Stimulated activated naive CD8-positive, alpha-beta T cell treated with anti-CD3 and anti-CD28 coated beads, Interleukin-15, Interleukin-2, amounts not matched to agents 100 ng/mL and 50 ng/mL, for 24 hours (primary cell): ENCODE measurements at regions not wholly inside any gene's neighbourhood (a gene's known extent, or its start where the extent isn't known, plus 50 kb on each side); places are given as distances from the start of the nearest gene placed in this dataset.
"Not testable (repeated sequence)": the region's sequence is repeated elsewhere in the genome, so short reads cannot be mapped to it uniquely, and the experiment has no call there.

ENCODE experiments used
- H3K27ac Mint-ChIP-seq: one replicate; pipeline ENCODE4 v1.8.0; 2021; ENCODE audit warnings: mild to moderate bottlenecking, mixed read lengths
- H3K27me3 Mint-ChIP-seq: one replicate; pipeline ENCODE4 v1.8.0; 2021; ENCODE audit warnings: mixed read lengths
- H3K36me3 Mint-ChIP-seq: one replicate; pipeline ENCODE4 v1.8.0; 2021; ENCODE audit warnings: low read depth, mixed read lengths
- H3K4me1 Mint-ChIP-seq: one replicate; pipeline ENCODE4 v1.8.0; 2021; ENCODE audit warnings: low read depth, mixed read lengths
- H3K4me3 Mint-ChIP-seq: one replicate; pipeline ENCODE4 v1.8.0; 2021; ENCODE audit warnings: mild to moderate bottlenecking, mixed read lengths
- H3K9me3 Mint-ChIP-seq: one replicate; pipeline ENCODE4 v1.8.0; 2021; ENCODE audit warnings: mixed read lengths

DNA sequence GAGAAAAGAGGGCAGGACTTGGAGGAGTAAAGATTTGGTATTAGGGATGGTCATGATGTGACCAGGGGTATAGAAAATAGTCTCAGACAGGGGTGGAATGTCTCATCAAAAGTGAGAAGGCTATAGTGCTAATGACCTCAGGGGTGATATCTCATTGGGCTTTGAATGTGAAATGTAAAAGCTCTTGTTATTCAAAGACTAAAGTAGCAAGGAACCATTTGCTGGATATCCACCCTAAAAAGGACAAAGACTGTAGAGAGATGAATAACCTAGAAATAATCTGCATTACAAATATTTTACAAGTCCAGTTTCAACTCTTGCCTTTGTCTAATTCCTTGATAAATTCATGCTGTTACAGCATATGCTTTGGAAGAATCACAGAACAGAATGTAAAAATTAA lies 224.4 kb downstream of the ICOS start:
- Mint-ChIP-seq H3K9me3 (no peaks in the 10 kb centered on the region), H3K36me3 (no peaks in the 10 kb centered on the region), H3K27ac (no peak overlapping the region), H3K27me3 (no peaks in the 10 kb centered on the region), H3K4me1 (no peaks in the 10 kb centered on the region), H3K4me3 (no peak overlapping the region)

DNA sequence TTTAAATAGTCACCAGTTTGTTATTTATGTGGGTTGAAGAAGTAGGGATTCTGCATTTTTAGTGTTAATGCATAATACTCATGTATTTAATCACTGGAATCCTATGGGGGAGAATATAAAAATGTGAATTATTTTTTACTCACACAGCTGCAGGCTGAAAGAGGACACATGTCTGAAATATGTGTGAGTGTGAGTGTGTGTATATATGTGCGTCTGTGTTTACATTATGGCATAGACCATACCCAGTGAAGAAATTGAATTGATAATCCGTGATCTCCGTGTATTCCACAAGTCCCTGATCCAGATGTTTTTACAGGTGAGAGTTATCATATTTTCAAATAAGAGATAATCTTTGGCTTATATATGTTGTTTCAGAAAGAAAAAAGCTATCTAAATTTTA lies 225.3 kb downstream of the ICOS start:
- no peaks in the 10 kb centered on the region for H3K27me3 Mint-ChIP-seq
- H3K9me3 Mint-ChIP-seq, result no peaks in the 10 kb centered on the region
- no peak overlapping the region for H3K4me3 Mint-ChIP-seq
- no peaks in the 10 kb centered on the region for H3K4me1 Mint-ChIP-seq
- H3K27ac Mint-ChIP-seq, result no peak overlapping the region
- no peaks in the 10 kb centered on the region for H3K36me3 Mint-ChIP-seq

DNA sequence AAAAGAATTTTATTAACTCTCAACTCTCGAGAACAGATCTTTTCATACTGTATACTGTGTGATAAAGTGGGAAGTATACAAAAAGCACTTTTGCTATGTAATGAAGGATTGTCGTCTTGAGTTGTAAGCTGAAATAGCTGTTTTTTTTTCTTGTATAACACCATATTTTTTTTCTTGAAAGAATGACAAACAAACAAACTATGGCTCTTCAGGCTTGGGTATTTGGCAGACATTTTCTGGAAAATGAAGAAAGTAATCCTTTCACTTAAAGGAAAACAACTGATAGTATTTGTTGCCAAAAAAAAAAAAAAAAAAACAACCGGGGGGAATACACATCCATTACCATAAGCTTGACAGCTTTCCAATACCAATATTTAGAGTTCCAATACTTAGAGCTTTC lies 230.4 kb downstream of the ICOS start:
- no peaks in the 10 kb centered on the region for H3K36me3 Mint-ChIP-seq
- H3K27ac Mint-ChIP-seq, result no peak overlapping the region
- no peaks in the 10 kb centered on the region for H3K9me3 Mint-ChIP-seq
- H3K27me3 Mint-ChIP-seq, result no peaks in the 10 kb centered on the region
- H3K4me1 Mint-ChIP-seq, result no peaks in the 10 kb centered on the region
- H3K4me3 Mint-ChIP-seq, result no peak overlapping the region

DNA sequence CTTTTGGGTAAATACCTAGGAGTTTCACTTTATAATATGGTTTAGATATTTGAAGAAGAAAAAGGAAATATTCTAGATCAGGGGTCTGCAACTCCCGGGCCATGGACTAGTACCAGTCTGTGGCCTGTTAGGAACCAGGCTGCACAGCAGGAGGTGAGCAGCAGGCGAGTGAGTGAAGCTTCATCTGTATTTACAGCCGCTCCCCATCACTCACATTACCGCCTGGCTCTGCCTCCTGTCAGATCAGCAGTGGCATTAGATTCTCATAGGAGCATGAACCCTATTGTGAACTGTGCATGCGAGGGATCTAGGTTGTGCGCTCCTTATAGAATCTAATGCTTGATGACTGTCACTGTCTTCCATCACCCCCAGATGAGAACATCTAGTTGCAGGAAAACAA lies 231.1 kb downstream of the ICOS start:
- not testable (repeated sequence) for H3K27ac Mint-ChIP-seq, H3K4me3 Mint-ChIP-seq, H3K27me3 Mint-ChIP-seq, H3K9me3 Mint-ChIP-seq, H3K36me3 Mint-ChIP-seq, H3K4me1 Mint-ChIP-seq

DNA sequence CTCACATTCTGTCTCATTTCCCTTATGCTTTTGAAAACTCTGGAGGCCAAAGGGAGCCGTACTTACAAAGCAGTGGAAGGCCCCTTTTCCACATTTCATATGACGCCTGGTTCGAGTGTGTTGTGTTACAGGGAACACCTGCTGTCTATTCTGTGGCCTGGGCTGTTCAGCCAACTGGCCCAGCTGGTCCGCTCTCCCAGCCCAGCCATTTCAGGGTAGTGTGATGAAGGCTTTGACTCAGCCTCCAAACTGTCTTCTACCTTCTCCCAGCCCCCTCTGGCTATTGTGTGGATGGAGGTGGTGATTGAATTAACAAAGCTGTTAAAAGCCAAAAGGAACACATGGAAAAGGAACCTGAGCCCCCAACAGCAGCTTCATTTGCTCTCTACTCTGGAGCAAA lies 233.8 kb downstream of the ICOS start:
- Mint-ChIP-seq H3K27me3 (no peaks in the 10 kb centered on the region), H3K9me3 (no peaks in the 10 kb centered on the region), H3K27ac (no peak overlapping the region), H3K4me3 (no peak overlapping the region), H3K4me1 (no peaks in the 10 kb centered on the region), H3K36me3 (no peaks in the 10 kb centered on the region)

DNA sequence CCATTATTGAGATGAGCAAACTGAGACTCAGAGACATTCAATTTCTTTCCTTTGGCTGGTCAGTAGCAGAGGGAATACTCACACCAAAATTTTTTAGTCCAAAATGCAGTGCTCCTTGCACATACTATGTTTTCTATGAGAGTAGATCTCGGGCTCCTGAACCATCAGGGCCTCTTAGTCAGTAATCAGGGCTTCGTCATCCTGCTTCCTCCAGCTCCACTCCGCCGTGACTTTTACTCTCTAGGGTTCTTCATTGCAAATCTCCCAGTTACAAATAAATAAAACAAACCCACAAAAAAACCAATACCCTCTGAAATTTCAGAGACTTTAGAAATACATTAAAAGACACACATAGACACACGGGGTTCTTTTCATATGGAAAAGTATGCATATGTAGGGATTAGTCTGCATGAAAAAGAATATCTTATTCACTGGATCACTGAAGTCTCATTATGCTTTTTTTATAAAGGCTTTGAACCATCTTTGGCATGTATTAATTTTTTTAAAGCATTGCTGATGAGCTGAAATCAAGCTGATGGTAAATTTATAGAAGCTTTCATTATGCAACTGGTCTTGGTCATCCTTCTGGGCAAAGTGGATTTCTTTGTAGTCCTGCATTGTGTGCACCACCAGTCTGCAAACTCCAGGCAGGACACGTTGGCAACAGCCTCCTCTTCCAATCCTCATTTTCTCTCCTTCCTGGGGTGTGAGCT lies 235.0 kb downstream of the ICOS start:
- H3K27ac Mint-ChIP-seq, result no peak overlapping the region
- H3K4me3 Mint-ChIP-seq, result no peak overlapping the region
- H3K36me3 Mint-ChIP-seq, result no peaks in the 10 kb centered on the region
- H3K27me3 Mint-ChIP-seq, result no peaks in the 10 kb centered on the region
- no peaks in the 10 kb centered on the region for H3K4me1 Mint-ChIP-seq
- H3K9me3 Mint-ChIP-seq, result no peaks in the 10 kb centered on the region

DNA sequence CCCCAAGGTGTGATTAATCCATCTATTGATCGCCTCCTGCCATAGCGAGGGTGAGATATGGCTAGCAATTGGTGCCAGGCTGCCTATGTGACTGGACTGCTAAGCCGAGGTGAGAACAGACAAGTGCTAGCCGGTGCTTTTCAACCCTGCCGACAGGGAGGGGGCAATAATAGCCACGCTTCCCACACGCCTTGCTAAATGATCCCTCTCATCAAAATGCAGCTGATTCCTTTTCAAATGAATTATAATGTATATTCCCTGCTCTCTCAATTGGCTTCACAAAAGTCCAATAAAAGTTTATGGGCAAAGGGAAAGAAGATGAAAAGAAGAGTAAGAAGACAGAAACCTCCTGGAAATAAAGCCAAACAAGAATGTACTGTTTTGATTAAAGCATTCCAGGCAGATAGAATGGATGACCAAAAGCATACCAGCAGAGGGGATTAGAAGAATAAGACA lies 235.6 kb downstream of the ICOS start:
- Mint-ChIP-seq H3K27me3 (no peaks in the 10 kb centered on the region), H3K27ac (no peak overlapping the region), H3K9me3 (no peaks in the 10 kb centered on the region), H3K36me3 (no peaks in the 10 kb centered on the region), H3K4me1 (no peaks in the 10 kb centered on the region), H3K4me3 (no peak overlapping the region)

DNA sequence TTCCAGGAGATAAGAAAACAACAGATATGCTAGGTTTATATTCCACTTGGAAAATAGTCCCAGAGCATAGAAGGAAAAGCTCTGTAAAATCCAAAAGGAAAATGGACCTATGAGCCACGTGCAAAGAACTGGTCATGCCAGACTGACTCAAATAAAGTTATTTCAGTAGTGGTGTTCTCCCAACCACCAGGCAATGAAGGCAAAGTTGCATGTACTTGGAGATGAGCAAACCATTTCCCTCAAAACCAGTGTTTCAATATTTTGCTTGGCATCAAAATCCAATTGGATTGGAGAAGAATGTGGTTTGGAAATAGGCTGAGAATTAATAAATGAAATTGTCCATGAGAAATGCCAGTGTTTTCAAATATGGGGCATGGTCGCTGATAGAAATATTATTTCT lies 237.5 kb downstream of the ICOS start:
- H3K9me3 Mint-ChIP-seq, result no peaks in the 10 kb centered on the region
- H3K36me3 Mint-ChIP-seq, result no peaks in the 10 kb centered on the region
- H3K27ac Mint-ChIP-seq, result no peak overlapping the region
- no peaks in the 10 kb centered on the region for H3K4me1 Mint-ChIP-seq
- no peak overlapping the region for H3K4me3 Mint-ChIP-seq
- peaks cover 6% of the 10 kb centered on the region for H3K27me3 Mint-ChIP-seq

DNA sequence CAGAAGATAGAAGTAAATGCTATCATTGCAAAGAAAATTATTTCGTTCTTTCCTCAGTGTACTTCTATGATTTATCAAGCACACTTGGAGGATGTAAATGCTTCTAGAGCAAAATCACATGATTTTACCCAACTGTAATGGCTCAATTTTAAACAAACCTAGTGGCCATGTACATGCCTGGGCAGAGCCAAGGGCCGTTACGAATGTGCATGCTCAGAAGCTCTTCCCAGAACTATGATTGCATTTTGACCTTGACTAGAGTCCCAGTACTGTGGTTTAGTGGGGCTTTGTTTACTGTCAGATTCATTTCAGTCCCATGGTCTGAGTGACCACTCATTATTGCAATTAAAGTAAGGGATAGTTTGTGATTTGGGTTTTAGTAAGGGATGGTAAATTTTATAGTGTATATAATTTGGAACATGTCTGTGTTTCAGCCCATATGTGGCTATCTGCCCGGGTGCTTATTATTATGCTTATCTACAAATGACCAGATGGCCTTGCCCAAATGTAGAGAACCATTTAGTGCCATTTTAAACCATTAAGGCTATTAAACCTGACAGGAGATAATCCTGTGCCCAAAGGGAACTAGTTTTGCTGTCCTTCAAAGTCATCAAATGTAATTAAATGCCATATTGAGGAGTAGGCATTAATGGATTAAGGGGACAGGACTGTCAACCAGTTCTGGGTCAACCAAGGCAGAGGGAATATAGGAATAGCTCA lies 239.1 kb downstream of the ICOS start:
- peaks cover 6% of the 10 kb centered on the region for H3K27me3 Mint-ChIP-seq
- no peak overlapping the region for H3K4me3 Mint-ChIP-seq
- H3K27ac Mint-ChIP-seq, result no peak overlapping the region
- H3K4me1 Mint-ChIP-seq, result no peaks in the 10 kb centered on the region
- no peaks in the 10 kb centered on the region for H3K9me3 Mint-ChIP-seq
- no peaks in the 10 kb centered on the region for H3K36me3 Mint-ChIP-seq

DNA sequence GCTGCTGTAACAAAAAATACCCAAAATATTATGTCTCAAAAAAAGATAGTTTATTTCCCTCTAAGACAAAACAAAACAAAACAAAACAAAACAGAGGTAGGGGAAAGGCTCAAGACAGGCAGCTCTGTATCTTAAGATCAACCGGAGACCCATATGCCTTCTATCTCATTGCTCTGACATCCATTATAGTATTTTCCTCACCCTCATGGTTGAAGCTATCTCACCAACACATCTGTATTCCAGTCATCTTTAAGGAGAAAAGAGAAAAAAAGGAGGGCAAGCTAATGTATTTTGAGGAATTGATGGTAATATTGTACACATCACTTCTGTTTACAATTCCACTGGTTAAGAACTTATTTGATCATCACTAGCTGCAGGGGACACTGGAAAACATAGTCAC lies 239.7 kb downstream of the ICOS start:
- Mint-ChIP-seq H3K4me3 (no peak overlapping the region), H3K4me1 (no peaks in the 10 kb centered on the region), H3K36me3 (no peaks in the 10 kb centered on the region), H3K27ac (no peak overlapping the region), H3K9me3 (no peaks in the 10 kb centered on the region), H3K27me3 (peaks cover 6% of the 10 kb centered on the region)

DNA sequence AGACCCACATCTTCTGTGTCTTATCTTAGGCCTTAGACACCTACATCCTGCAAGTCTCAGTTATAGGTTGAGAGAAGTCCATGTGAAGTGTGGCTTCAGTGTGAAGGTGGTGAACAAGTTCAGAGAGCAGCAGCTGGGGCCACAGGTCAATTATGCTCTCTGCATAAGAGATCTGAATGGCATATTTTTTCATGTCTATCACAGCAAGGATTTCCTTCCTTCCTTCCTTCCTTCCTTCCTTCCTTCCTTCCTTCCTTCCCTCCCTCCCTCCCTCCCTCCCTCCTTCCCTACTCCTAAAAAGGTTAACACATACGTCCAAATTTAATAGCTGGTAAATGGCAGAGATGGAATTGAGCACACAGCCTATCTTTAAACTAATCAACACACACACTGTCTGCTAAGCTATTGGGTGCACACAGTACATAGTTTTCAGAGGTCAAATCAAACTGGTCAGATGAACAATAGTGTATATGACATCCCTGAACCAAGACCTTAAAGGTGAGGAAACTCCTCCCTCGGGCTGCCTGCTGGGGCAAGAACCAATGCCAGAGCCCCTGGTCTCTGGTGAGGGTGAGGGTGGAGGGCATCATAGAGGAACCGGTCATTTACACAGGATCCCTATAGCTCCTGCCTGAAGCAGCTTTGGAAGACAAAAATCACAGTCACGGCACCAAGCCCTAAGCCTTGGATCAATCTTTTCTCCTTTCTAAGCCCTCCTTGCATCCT lies 240.9 kb downstream of the ICOS start:
- Mint-ChIP-seq H3K4me1 (no peaks in the 10 kb centered on the region), H3K27me3 (peaks cover 6% of the 10 kb centered on the region), H3K4me3 (no peak overlapping the region), H3K9me3 (no peaks in the 10 kb centered on the region), H3K27ac (no peak overlapping the region), H3K36me3 (no peaks in the 10 kb centered on the region)

DNA sequence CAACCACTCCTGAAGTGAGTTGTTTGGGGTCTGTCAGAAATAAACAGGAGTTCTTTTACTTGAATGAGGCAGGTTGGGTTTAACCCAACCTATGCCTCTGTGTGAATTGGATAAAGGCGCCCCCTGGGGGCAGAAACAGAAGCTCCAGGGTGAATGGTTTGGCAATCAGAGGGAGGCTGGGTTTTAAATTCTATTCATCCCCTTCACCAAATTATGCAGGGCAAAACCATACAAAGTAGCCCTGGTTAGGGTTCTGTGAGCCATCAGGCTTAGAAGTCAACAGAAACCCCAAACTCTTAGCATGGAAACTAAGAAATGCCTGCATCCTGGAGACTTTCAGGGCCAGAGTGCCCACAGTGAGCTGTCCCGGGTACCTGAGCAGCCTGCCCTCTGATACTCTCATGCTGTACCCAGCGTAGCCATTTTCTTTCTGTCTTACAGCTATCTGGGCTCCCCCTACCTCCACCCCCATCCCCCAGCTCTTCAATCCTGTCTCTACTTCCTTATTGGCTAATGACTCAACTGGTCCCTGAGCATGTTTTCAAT lies 241.5 kb downstream of the ICOS start:
- no peaks in the 10 kb centered on the region for H3K36me3 Mint-ChIP-seq
- no peaks in the 10 kb centered on the region for H3K9me3 Mint-ChIP-seq
- H3K27ac Mint-ChIP-seq, result no peak overlapping the region
- no peaks in the 10 kb centered on the region for H3K4me1 Mint-ChIP-seq
- peaks cover 6% of the 10 kb centered on the region for H3K27me3 Mint-ChIP-seq
- H3K4me3 Mint-ChIP-seq, result no peak overlapping the region

DNA sequence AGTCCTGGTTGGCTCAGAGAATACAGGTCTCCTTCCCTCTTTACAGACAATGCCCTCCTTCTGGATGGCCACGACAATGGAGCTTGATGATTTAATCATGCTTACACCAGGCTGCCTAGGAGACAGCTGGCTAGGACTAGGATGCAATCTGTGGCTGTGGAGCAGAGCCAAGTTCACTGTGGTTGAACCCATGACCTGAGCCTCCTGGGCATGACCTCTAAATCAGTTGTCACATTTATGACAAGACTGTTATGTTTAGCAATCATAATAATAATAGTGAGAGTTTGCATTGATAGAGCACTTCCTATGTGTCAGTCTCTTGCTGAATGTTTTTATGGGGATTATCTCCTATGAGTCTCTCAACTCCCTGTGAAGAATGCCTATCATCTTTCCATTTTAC lies 244.1 kb downstream of the ICOS start:
- H3K27ac Mint-ChIP-seq, result no peak overlapping the region
- H3K27me3 Mint-ChIP-seq, result peaks cover 6% of the 10 kb centered on the region
- H3K4me3 Mint-ChIP-seq, result no peak overlapping the region
- no peaks in the 10 kb centered on the region for H3K9me3 Mint-ChIP-seq
- H3K4me1 Mint-ChIP-seq, result no peaks in the 10 kb centered on the region
- H3K36me3 Mint-ChIP-seq, result no peaks in the 10 kb centered on the region

DNA sequence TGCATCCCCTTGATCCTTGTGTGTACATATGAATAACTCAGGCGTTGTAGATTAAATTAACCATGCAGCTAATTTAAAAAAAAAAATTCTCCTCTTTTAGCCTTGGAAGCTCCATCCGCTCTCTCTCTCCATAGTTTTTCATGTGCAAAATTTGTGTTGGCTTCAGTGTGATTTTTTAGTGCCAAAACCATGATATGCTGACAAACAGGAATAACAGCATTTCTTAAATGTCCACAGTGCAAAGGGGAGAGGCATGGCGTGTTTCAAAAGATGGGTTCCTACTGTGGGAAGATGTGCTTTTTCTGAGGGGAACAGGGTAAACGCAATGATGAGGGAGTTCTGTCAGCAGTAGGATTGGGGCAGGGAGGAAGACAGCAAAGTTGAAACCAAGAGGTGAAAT lies 247.0 kb downstream of the ICOS start:
- H3K4me1 Mint-ChIP-seq, result peaks cover 12% of the 10 kb centered on the region
- no peak overlapping the region for H3K27ac Mint-ChIP-seq
- no peak overlapping the region for H3K4me3 Mint-ChIP-seq
- H3K27me3 Mint-ChIP-seq, result peaks cover 3% of the 10 kb centered on the region
- no peaks in the 10 kb centered on the region for H3K9me3 Mint-ChIP-seq
- no peaks in the 10 kb centered on the region for H3K36me3 Mint-ChIP-seq

DNA sequence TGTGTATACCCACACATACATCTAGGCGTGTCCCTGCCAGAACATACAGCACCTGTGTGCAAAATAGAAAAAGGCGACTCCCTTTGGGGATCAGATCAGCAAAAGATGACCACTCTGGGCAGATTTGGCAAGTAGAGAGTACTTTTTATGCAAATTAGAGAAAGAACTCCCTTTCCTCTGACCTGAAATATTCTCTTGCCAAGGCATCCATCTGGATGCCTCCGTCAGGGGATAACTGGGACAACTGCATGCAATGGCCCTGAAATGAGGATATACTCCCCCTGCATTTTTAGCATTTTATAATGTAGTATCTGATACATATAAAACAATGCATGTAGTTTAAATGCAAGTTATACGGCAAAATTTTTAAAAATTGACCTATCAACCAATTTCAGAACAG lies 247.7 kb downstream of the ICOS start:
- Mint-ChIP-seq H3K4me3 (no peak overlapping the region), H3K36me3 (no peaks in the 10 kb centered on the region), H3K27me3 (no peaks in the 10 kb centered on the region), H3K4me1 (peaks cover 12% of the 10 kb centered on the region), H3K27ac (no peak overlapping the region), H3K9me3 (no peaks in the 10 kb centered on the region)
